Keratinocyte (primary cell): ENCODE measurements at regions not wholly inside any gene's neighbourhood (a gene's known extent, or its start where the extent isn't known, plus 50 kb on each side); places are given as distances from the start of the nearest gene placed in this dataset.

Experiments
- DNase-seq: peaks from one replicate; pipeline ENCODE4 v3.0.0-alpha.2; 2011; ENCODE audit warnings: low read depth, missing footprints, low spot score
- FAIRE-seq: peaks from 2 replicates; lab custom pipeline; 2011; peaks lifted over from hg19 to GRCh38; lab: Jason Lieb, UNC
- H2AFZ ChIP-seq: 2 replicates; pipeline ENCODE4 v1.6.0; 2012; ENCODE audit warnings: low read length, control low read depth, inconsistent platforms; ENCODE audit not compliant: control insufficient read depth
- H3K27ac ChIP-seq: 2 replicates; pipeline ENCODE4 v1.5.1; 2011; ENCODE audit warnings: low read length; ENCODE audit not compliant: control insufficient read depth, insufficient read depth
- H3K27me3 ChIP-seq: 3 replicates; pipeline ENCODE4 v1.6.0; 2011; ENCODE audit warnings: low read length; ENCODE audit not compliant: control insufficient read depth, insufficient read depth; ENCODE audit errors: extremely low read depth
- H3K36me3 ChIP-seq, 2 experiments: 2 replicates in 1 of 2; 3 replicates in 1 of 2; pipeline ENCODE4 v1.5.1; 2011; ENCODE audit warnings: low read length in 2 of 2, mild to moderate bottlenecking in 1 of 2; ENCODE audit not compliant: control insufficient read depth in 2 of 2, insufficient read depth in 2 of 2; ENCODE audit errors: extremely low read depth in 1 of 2
- H3K4me1 ChIP-seq: 3 replicates; pipeline ENCODE4 v1.5.1; 2011; ENCODE audit warnings: low read length; ENCODE audit not compliant: control insufficient read depth, insufficient read depth; ENCODE audit errors: extremely low read depth
- H3K4me2 ChIP-seq: 3 replicates; pipeline ENCODE4 v1.6.0; 2011; ENCODE audit warnings: low read depth, low read length; ENCODE audit not compliant: control insufficient read depth, insufficient read depth; ENCODE audit errors: extremely low read depth
- H3K4me3 ChIP-seq, 3 experiments: fragments of 200-600 bp in 1 of 3; sonication (generic) in 1 of 3; 2 replicates in 2 of 3; 3 replicates in 1 of 3; pipeline ENCODE4 v1.5.1; 2011 to 2016; ENCODE audit warnings: low read length in 3 of 3, mild to moderate bottlenecking in 3 of 3, control low read depth in 2 of 3, inconsistent platforms in 1 of 3, low read depth in 1 of 3, mixed read lengths in 1 of 3, mixed run types in 1 of 3, moderate library complexity in 1 of 3; ENCODE audit not compliant: control insufficient read depth in 2 of 3, insufficient read depth in 2 of 3; ENCODE audit errors: extremely low read depth in 1 of 3
- H3K79me2 ChIP-seq: 2 replicates; pipeline ENCODE4 v1.6.0; 2012; ENCODE audit warnings: low read length; ENCODE audit not compliant: control insufficient read depth, insufficient read depth
- H3K9ac ChIP-seq: 3 replicates; pipeline ENCODE4 v1.6.0; 2011; ENCODE audit warnings: low read length; ENCODE audit not compliant: control insufficient read depth, insufficient read depth; ENCODE audit errors: extremely low read depth
- H3K9me1 ChIP-seq: 3 replicates; pipeline ENCODE4 v1.6.0; 2011; ENCODE audit warnings: low read length; ENCODE audit not compliant: control insufficient read depth, insufficient read depth; ENCODE audit errors: extremely low read depth
- H3K9me3 ChIP-seq: 2 replicates; pipeline ENCODE4 v1.5.1; 2012; ENCODE audit warnings: low read depth, low read length; ENCODE audit not compliant: control insufficient read depth
- H4K20me1 ChIP-seq: 3 replicates; pipeline ENCODE4 v1.6.0; 2011; ENCODE audit warnings: low read length; ENCODE audit not compliant: control insufficient read depth, insufficient read depth; ENCODE audit errors: extremely low read depth
- CTCF ChIP-seq, 3 experiments: IDR thresholded peaks in 1 of 3; conservative IDR thresholded peaks in 1 of 3; optimal IDR thresholded peaks in 1 of 3; 2 replicates in 2 of 3; 3 replicates in 1 of 3; pipeline versions ENCODE3 to v1.5.1; 2011; ENCODE audit warnings: low read length in 3 of 3, mild to moderate bottlenecking in 3 of 3, moderate library complexity in 2 of 3, control low read depth in 1 of 3, inconsistent platforms in 1 of 3; ENCODE audit not compliant: insufficient read depth in 2 of 3; ENCODE audit errors: extremely low read depth in 1 of 3
- EZH2 ChIP-seq: IDR thresholded peaks from one replicate; pipeline ENCODE4 v1.6.1; 2012; ENCODE audit warnings: inconsistent platforms, mild to moderate bottlenecking, low read length, moderate library complexity
- dilution Hi-C: fragments of 300-500 bp; cut with MboI; formaldehyde crosslinking; loops from one replicate; pipeline ENCODE4 v1.7.0; 2020; ENCODE audit warnings: low sequenced_read_pairs; ENCODE audit not compliant: extremely low pct_ligation_motif_present

DNA sequence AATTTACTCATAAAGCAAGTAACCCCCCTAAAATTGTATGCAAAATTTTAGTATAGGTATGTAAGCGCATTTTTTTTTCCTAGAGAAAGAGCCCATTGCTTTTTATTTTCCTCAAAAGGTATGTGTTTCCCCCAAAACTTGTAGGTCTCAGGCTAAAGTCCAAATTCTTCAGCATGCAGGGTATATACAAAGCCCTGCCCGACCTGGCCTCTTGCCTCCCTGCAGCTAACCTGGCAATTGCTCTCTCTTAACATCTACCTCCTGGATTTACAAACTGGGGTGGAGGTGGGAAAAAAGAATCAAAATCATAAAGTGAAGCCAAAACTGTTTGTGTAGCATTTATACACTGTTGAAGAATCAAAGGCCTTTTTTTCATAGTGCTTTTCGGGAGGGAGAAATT lies 107.8 kb downstream of the KCNRG start:
- Histone ChIP-seq H3K9ac (no peak overlapping the region), H3K27me3 (peaks cover 18% of the 10 kb centered on the region), H3K9me1 (no peaks in the 10 kb centered on the region), H3K36me3 (no peaks in the 10 kb centered on the region), H3K4me1 (peaks cover 15% of the 10 kb centered on the region), H3K9me3 (no peaks in the 10 kb centered on the region), H2AFZ (no peak overlapping the region), H3K79me2 (no peaks in the 10 kb centered on the region), H4K20me1 (no peaks in the 10 kb centered on the region), H3K27ac (no peak overlapping the region), H3K4me3 (peak overlapping the region in 1 of 3 experiments; percentile 61), H3K4me2 (peak overlapping the region; percentile 65)
- dilution Hi-C loops: no loop called here
- FAIRE-seq (no peak), DNase-seq (no peak)
- TF ChIP-seq CTCF (optimal IDR thresholded peaks at IDR 0.05 in 1 of 3, IDR thresholded peaks at IDR 0.05 in 1 of 3, conservative IDR thresholded peaks at IDR 0.05 in 1 of 3; ENCODE audit: extremely low read depth in 1 of 3, insufficient read depth in 2 of 3, low read length in 3 of 3): no peak
- no peak for TF ChIP-seq EZH2

DNA sequence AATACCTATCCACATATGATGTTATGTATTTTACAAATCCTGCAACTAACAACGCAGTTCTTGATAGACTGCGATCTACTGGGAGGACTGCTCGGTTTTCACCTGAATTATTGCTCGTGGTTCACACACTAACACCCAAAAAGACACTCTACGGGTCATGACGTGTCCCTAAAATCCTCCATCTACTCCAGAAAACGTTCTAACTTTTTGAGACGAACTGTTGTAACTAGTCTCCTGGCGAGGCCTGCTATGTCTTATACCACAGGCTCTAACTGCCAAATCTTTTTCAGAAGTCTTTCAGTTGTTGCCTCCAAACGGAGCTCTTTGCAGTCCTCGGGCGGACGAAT lies 108.2 kb downstream of the KCNRG start:
- no peak for DNase-seq

More for the DNA sequence above, 108.2 kb downstream of the KCNRG start:
- H3K9me3 ChIP-seq: no peaks in the 10 kb centered on the region
- H3K9me1 ChIP-seq: no peaks in the 10 kb centered on the region
- dilution Hi-C loops: no loop called here
- H3K4me2 ChIP-seq: peak overlapping the region; percentile 65
- TF ChIP-seq EZH2 (no peak), CTCF (optimal IDR thresholded peaks at IDR 0.05 in 1 of 3, IDR thresholded peaks at IDR 0.05 in 1 of 3, conservative IDR thresholded peaks at IDR 0.05 in 1 of 3; ENCODE audit: extremely low read depth in 1 of 3, insufficient read depth in 2 of 3, low read length in 3 of 3) (no peak)
- H3K4me1 ChIP-seq: peaks cover 15% of the 10 kb centered on the region
- peak overlapping the region; percentile 50 for H3K27ac ChIP-seq
- H3K79me2 ChIP-seq: no peaks in the 10 kb centered on the region
- no peaks in the 10 kb centered on the region for H4K20me1 ChIP-seq
- peak overlapping the region; percentile 65 for H2AFZ ChIP-seq
- peak; percentile 17 for FAIRE-seq
- peak overlapping the region; percentile 61 to 86 (median 70) for H3K4me3 ChIP-seq
- peaks cover 22% of the 10 kb centered on the region for H3K27me3 ChIP-seq
- no peaks in the 10 kb centered on the region for H3K36me3 ChIP-seq
- peak overlapping the region; percentile 85 for H3K9ac ChIP-seq
